Upper lobe of right lung (tissue), 1 donor: ENCODE measurements at regions not wholly inside any gene's neighbourhood (a gene's known extent, or its start where the extent isn't known, plus 50 kb on each side); places are given as distances from the start of the nearest gene placed in this dataset.

Experiments
- ATAC-seq: fragments of 200-7000 bp; cut with Tn5 transposase; one replicate; pipeline ENCODE4 v1.9.1; 2020; ENCODE audit warnings: mild to moderate bottlenecking, moderate library complexity
- DNase-seq: peaks from one replicate; pipeline ENCODE4 v3.0.0-alpha.2; 2020
- H3K27ac ChIP-seq: fragments of 200-600 bp; one replicate; pipeline ENCODE4 v1.8.0; 2022
- H3K27me3 ChIP-seq: fragments of 200-600 bp; one replicate; pipeline ENCODE4 v1.8.0; 2022; ENCODE audit warnings: mild to moderate bottlenecking
- H3K36me3 ChIP-seq: fragments of 200-600 bp; one replicate; pipeline ENCODE4 v1.8.0; 2022
- H3K4me1 ChIP-seq: fragments of 200-600 bp; one replicate; pipeline ENCODE4 v1.8.0; 2022
- H3K4me3 ChIP-seq: fragments of 200-600 bp; one replicate; pipeline ENCODE4 v1.8.0; 2022; ENCODE audit warnings: mild to moderate bottlenecking
- H3K9me3 ChIP-seq: fragments of 200-600 bp; one replicate; pipeline ENCODE4 v1.8.0; 2022
- intact Hi-C: fragments of 100-400 bp; cut with DNase I; formaldehyde crosslinking; loops from one replicate; pipeline ENCODE4 v1.11.0; 2022
- TF ChIP-seq, protein P1 (sequence below): fragments of 200-600 bp; IDR thresholded peaks from one replicate; pipeline ENCODE4 v1.8.0; 2022; ENCODE audit warnings: antibody characterized with exemption
- donor health status: DM: no; HTN: yes; CAD: no; lungs with severe emphysema.

DNA sequence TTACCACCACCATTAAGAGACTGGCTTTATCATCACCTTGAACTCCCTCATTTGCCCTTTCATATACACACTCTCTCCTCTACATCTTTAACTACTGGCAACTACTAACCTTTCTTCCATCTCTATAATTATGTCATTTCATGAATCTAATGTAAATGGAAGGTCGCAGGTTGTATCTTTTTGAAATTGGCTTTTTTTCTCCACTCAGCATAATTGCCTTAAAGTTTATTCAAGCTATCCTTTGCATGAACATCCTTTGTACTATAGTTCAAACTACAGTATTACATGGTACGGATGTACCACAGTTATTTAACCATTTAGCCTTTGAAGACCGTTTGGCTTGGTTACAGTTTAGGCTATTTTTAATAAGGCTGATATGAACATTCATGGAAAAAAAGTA, 129.5 kb upstream of the ZNF804A start:
- TF ChIP-seq, protein P1, sequence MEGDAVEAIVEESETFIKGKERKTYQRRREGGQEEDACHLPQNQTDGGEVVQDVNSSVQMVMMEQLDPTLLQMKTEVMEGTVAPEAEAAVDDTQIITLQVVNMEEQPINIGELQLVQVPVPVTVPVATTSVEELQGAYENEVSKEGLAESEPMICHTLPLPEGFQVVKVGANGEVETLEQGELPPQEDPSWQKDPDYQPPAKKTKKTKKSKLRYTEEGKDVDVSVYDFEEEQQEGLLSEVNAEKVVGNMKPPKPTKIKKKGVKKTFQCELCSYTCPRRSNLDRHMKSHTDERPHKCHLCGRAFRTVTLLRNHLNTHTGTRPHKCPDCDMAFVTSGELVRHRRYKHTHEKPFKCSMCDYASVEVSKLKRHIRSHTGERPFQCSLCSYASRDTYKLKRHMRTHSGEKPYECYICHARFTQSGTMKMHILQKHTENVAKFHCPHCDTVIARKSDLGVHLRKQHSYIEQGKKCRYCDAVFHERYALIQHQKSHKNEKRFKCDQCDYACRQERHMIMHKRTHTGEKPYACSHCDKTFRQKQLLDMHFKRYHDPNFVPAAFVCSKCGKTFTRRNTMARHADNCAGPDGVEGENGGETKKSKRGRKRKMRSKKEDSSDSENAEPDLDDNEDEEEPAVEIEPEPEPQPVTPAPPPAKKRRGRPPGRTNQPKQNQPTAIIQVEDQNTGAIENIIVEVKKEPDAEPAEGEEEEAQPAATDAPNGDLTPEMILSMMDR, result no peak
- Histone ChIP-seq H3K4me3 (no peak overlapping the region), H3K36me3 (no peaks in the 10 kb centered on the region), H3K4me1 (no peaks in the 10 kb centered on the region), H3K9me3 (no peaks in the 10 kb centered on the region), H3K27ac (no peak overlapping the region), H3K27me3 (no peaks in the 10 kb centered on the region)
- ATAC-seq, result no peak
- intact Hi-C loops, result no loop called here
- no peak for DNase-seq

- H3K27me3 ChIP-seq, result no peaks in the 10 kb centered on the region
- TF ChIP-seq, protein P1, result no peak
- no peak for DNase-seq
These were observed 125.8 kb upstream of the ZNF804A start for GRCh38 chr2:184472481-184472880.

DNA sequence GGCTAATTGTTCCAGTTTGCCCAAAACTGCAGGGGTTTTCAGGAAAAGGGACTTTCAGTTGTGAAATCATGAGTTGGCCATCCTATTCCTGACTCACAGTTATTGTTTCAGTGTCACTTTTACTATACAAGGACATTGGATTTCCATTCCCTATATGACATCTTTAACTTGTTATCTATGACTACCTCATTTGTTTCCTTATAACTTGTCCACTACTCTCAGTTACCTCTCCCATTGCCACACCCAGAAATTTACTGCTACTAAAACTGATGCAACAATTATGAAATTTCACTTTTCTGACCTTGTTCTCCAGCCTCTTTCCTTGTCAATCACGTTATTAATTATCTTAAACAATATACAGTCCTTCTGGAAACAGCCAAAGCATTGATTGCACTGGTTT, 116.5 kb upstream of the ZNF804A start:
- DNase-seq, result no peak
- TF ChIP-seq, protein P1, result no peak
- no peak overlapping the region for H3K4me3 ChIP-seq
- no peak overlapping the region for H3K27ac ChIP-seq
- H3K36me3 ChIP-seq, result no peaks in the 10 kb centered on the region
- intact Hi-C loops, result no loop called here
- H3K27me3 ChIP-seq, result no peaks in the 10 kb centered on the region
- no peak for ATAC-seq
- H3K9me3 ChIP-seq, result no peaks in the 10 kb centered on the region
- no peaks in the 10 kb centered on the region for H3K4me1 ChIP-seq

More at GRCh38 chr2:184472481-184472880, 125.8 kb upstream of the ZNF804A start:
- no peak for ATAC-seq
- Histone ChIP-seq H3K9me3 (no peaks in the 10 kb centered on the region), H3K27ac (no peak overlapping the region), H3K36me3 (no peaks in the 10 kb centered on the region), H3K4me3 (no peak overlapping the region), H3K4me1 (no peaks in the 10 kb centered on the region)
- intact Hi-C loops, result no loop called here

DNA sequence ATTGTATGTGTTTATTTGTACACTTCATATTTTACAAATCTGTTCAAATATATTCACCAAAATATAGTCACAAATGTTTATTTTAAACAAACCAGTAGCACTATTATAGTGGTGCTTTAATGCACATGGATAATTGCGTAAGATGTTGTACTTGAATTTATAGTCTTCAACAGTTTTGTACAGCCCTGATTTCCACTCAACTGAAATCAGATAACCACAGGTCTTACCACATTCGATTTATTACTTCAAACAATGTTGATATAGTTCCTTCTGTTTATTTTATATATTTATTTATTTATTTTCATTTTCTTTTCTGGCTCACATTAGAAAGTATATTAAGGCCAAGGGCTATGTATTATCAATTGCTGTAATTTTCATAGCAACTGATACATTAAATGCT, 99.4 kb upstream of the ZNF804A start:
- DNase-seq (no peak), ATAC-seq (no peak)
- Histone ChIP-seq H3K36me3 (no peaks in the 10 kb centered on the region), H3K27ac (no peak overlapping the region), H3K4me3 (no peak overlapping the region), H3K27me3 (no peaks in the 10 kb centered on the region), H3K4me1 (no peaks in the 10 kb centered on the region), H3K9me3 (no peaks in the 10 kb centered on the region)
- TF ChIP-seq, protein P1, result no peak
- intact Hi-C loops, result no loop called here

DNA sequence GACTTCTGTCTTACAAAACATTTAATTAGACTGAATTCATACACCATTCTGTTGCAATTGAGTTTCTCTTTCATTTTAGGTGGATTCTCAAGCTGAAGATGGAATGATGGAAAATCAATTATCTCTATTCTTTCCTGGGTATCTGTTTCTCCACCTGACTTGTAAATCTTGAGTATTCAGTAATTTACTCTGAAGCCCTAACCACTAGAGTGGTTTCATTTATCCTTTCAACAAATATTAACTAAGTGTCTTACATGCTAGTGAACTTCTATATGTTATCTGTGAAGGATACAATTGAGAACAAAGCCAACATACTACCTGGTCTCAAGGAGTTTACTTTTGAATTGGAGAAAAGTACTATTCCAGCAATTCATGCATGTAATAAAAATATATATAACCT, 94.1 kb upstream of the ZNF804A start:
- H3K27ac ChIP-seq, result no peak overlapping the region
- no peak overlapping the region for H3K4me3 ChIP-seq
- DNase-seq, result no peak
- H3K9me3 ChIP-seq, result no peaks in the 10 kb centered on the region
- ATAC-seq, result no peak
- H3K36me3 ChIP-seq, result no peaks in the 10 kb centered on the region
- H3K4me1 ChIP-seq, result no peaks in the 10 kb centered on the region
- H3K27me3 ChIP-seq, result no peaks in the 10 kb centered on the region
- TF ChIP-seq, protein P1, result no peak
- intact Hi-C loops, result no loop called here

- no peaks in the 10 kb centered on the region for H3K9me3 ChIP-seq
- H3K4me1 ChIP-seq, result no peaks in the 10 kb centered on the region
- no peak overlapping the region for H3K4me3 ChIP-seq
- ATAC-seq (no peak), DNase-seq (no peak)
- intact Hi-C loops, result no loop called here
- TF ChIP-seq, protein P1, result no peak
- no peak overlapping the region for H3K27ac ChIP-seq
- no peaks in the 10 kb centered on the region for H3K27me3 ChIP-seq
- H3K36me3 ChIP-seq, result no peaks in the 10 kb centered on the region
These were observed 91.1 kb upstream of the ZNF804A start for GRCh38 chr2:184507254-184507653.
